HepG2 (cell line): ENCODE measurements at regions not wholly inside any gene's neighbourhood (a gene's known extent, or its start where the extent isn't known, plus 50 kb on each side); places are given as distances from the start of the nearest gene placed in this dataset.

Source experiments
- ATAC-seq: fragments of 200-7000 bp; cut with Tn5 transposase; 3 replicates; pipeline ENCODE4 v1.9.1; 2020; ENCODE audit warnings: mild to moderate bottlenecking, moderate library complexity
- BruUV-seq: library from RNA; stranded (reverse); fragments of 400-500 nt; replicated peaks from 2 replicates; lab custom pipeline; 2021; lab: Mats Ljungman, UMichigan
- CTCF ChIA-PET: fragments of 300-600 bp; formaldehyde crosslinking; extraction: SDS; loops from one replicate; lab custom pipeline; 2021; ENCODE audit warnings: low total read pairs, inconsistent platforms, low intra/inter-chr PET ratio; lab: Yijun Ruan, JAX
- POLR2A ChIA-PET: fragments of 350-600 bp; sonication (Branson Sonifier 250); formaldehyde crosslinking; loops from one replicate; lab custom pipeline; 2020; ENCODE audit warnings: antibody characterized with exemption, inconsistent platforms; lab: Yijun Ruan, JAX
- DNase-seq: peaks from one replicate; pipeline ENCODE4 v3.0.0-alpha.2; 2015; ENCODE audit warnings: low spot score
- FAIRE-seq: peaks from 3 replicates; lab custom pipeline; 2011; peaks lifted over from hg19 to GRCh38; lab: Jason Lieb, UNC
- H2AFZ ChIP-seq: one replicate; pipeline ENCODE4 v1.6.1; 2011; ENCODE audit warnings: low read length, inconsistent platforms
- H3K27ac ChIP-seq: fragments of 300-600 bp; 3 replicates; pipeline ENCODE4 v1.8.0; 2011; ENCODE audit warnings: mixed run types, mild to moderate bottlenecking, mixed read lengths, low read length, inconsistent platforms; ENCODE audit not compliant: insufficient read depth; ENCODE audit errors: extremely low read length
- H3K27me3 ChIP-seq, 2 experiments: fragments of 200-600 bp in 1 of 2; 2 replicates in 1 of 2; 3 replicates in 1 of 2; pipeline versions ENCODE4 v1.6.0 to v1.8.0; 2011; ENCODE audit warnings: low read length in 2 of 2, mild to moderate bottlenecking in 2 of 2, moderate library complexity in 2 of 2, inconsistent platforms in 1 of 2; ENCODE audit not compliant: insufficient read depth in 2 of 2, control insufficient read depth in 1 of 2
- H3K36me3 ChIP-seq, 2 experiments: fragments of 200-600 bp in 1 of 2; replicated peaks in 1 of 2; 2 replicates in 1 of 2; 3 replicates in 1 of 2; pipeline versions ENCODE4 v1.5.1 to v1.8.0; 2011; ENCODE audit warnings: low read length in 2 of 2, inconsistent platforms in 1 of 2; ENCODE audit not compliant: insufficient read depth in 2 of 2, control insufficient read depth in 1 of 2
- H3K4me1 ChIP-seq: 2 replicates; pipeline ENCODE4 v1.5.1; 2012; ENCODE audit warnings: low read length, inconsistent platforms; ENCODE audit not compliant: insufficient read depth
- H3K4me2 ChIP-seq: 2 replicates; pipeline ENCODE4 v1.6.0; 2011; ENCODE audit warnings: low read depth, low read length, inconsistent platforms
- H3K4me3 ChIP-seq, 3 experiments: fragments of 200-600 bp in 1 of 3; sonication (generic), shearing (Covaris generic) in 1 of 3; replicated peaks in 1 of 3; 2 replicates each; pipeline ENCODE4 v1.5.1; 2011 to 2016; ENCODE audit warnings: low read length in 3 of 3, inconsistent platforms in 2 of 3, low read depth in 2 of 3, mild to moderate bottlenecking in 2 of 3, control low read depth in 1 of 3, mixed read lengths in 1 of 3; ENCODE audit not compliant: insufficient read depth in 1 of 3
- H3K79me2 ChIP-seq: one replicate; pipeline ENCODE4 v1.6.1; 2011; ENCODE audit warnings: low read length, inconsistent platforms; ENCODE audit not compliant: insufficient read depth
- H3K9ac ChIP-seq: 2 replicates; pipeline ENCODE4 v1.6.0; 2011; ENCODE audit warnings: mild to moderate bottlenecking, low read depth, low read length, inconsistent platforms; ENCODE audit not compliant: insufficient read depth
- H3K9me3 ChIP-seq: 2 replicates; pipeline ENCODE4 v1.5.1; 2012; ENCODE audit warnings: mild to moderate bottlenecking, low read length
- H4K20me1 ChIP-seq: 2 replicates; pipeline ENCODE4 v1.6.0; 2011; ENCODE audit warnings: inconsistent platforms, mild to moderate bottlenecking, low read length, moderate library complexity; ENCODE audit not compliant: insufficient read depth
- LCORL ChIP-seq, 2 experiments: fragments of 450-650 bp in 1 of 2; sonication (generic) in 1 of 2; formaldehyde crosslinking in 1 of 2; IDR thresholded peaks; 2 replicates each; pipeline versions ENCODE4 v1.5.0 to v1.6.1; 2017 to 2020; ENCODE audit warnings: antibody characterized with exemption in 1 of 2, missing genetic modification reagents in 1 of 2
- NONO ChIP-seq, 2 experiments: fragments of 450-650 bp in 1 of 2; sonication (generic) in 1 of 2; formaldehyde crosslinking in 1 of 2; IDR thresholded peaks in 1 of 2; conservative IDR thresholded peaks in 1 of 2; 2 replicates each; pipeline versions ENCODE4 v1.6.1 to v1.8.0; 2017 to 2022; ENCODE audit warnings: mild to moderate bottlenecking in 1 of 2, missing genetic modification reagents in 1 of 2, moderate library complexity in 1 of 2
- SAP130 ChIP-seq: IDR thresholded peaks from 2 replicates; pipeline ENCODE4 v1.6.1; 2016; ENCODE audit warnings: low read depth
- ZBTB21 ChIP-seq: sonication (generic); formaldehyde crosslinking; IDR thresholded peaks from 2 replicates; pipeline ENCODE4 v1.4.0; 2020; ENCODE audit warnings: missing genetic modification reagents
- ZC3H4 ChIP-seq: sonication (generic); formaldehyde crosslinking; IDR thresholded peaks from 2 replicates; pipeline ENCODE4 v1.4.0; 2020; ENCODE audit warnings: missing genetic modification reagents, borderline replicate concordance
- ZEB1 ChIP-seq: IDR thresholded peaks from 2 replicates; pipeline ENCODE4 v1.6.1; 2012; ENCODE audit warnings: mild to moderate bottlenecking, low read depth, inconsistent platforms; ENCODE audit not compliant: insufficient replicate concordance
- ZNF160 ChIP-seq: sonication (generic); formaldehyde crosslinking; IDR thresholded peaks from 2 replicates; pipeline ENCODE4 v1.8.0; 2022; ENCODE audit warnings: mild to moderate bottlenecking, inconsistent platforms, missing genetic modification reagents
- ZNF558 ChIP-seq: sonication (generic); formaldehyde crosslinking; IDR thresholded peaks from 2 replicates; pipeline ENCODE4 v1.9.0; 2022; ENCODE audit warnings: mild to moderate bottlenecking, missing genetic modification reagents, borderline replicate concordance
- WGBS: methylation state at CpG from one replicate; pipeline ENCODE4 v1.1.6; 2017; ENCODE audit warnings: low lambda C conversion rate; 5-methylcytosine and 5-hydroxymethylcytosine counted together
- in situ Hi-C: cut with HindIII; loops from 2 replicates; pipeline ENCODE4 v1.10.0; 2017; ENCODE audit warnings: low pct_unique_long_range_greater_than_20kb; ENCODE audit not compliant: extremely low pct_ligation_motif_present
- intact Hi-C: fragments of 100-400 bp; cut with micrococcal nuclease; formaldehyde crosslinking; loops from one replicate; pipeline ENCODE4 v1.10.0; 2022; ENCODE audit not compliant: unreplicated experiment
- TF ChIP-seq, protein P1 (sequence below): IDR thresholded peaks from 2 replicates; pipeline ENCODE4 v1.6.1; 2012; ENCODE audit warnings: low read depth, low read length, improper control_type of control experiment
- TF ChIP-seq, protein P2 (sequence below): sonication (generic); formaldehyde crosslinking; IDR thresholded peaks from 2 replicates; pipeline ENCODE4 v1.5.0; 2020; ENCODE audit warnings: mild to moderate bottlenecking, missing genetic modification reagents, moderate library complexity
- TF ChIP-seq, protein P3 (sequence below): sonication (generic); formaldehyde crosslinking; IDR thresholded peaks from 2 replicates; pipeline ENCODE4 v1.8.0; 2022; ENCODE audit warnings: mild to moderate bottlenecking, missing genetic modification reagents; ENCODE audit not compliant: insufficient replicate concordance
- TF ChIP-seq, protein P4 (sequence below): sonication (generic); formaldehyde crosslinking; IDR thresholded peaks from 2 replicates; pipeline ENCODE4 v1.4.0; 2020; ENCODE audit warnings: missing genetic modification reagents

DNA sequence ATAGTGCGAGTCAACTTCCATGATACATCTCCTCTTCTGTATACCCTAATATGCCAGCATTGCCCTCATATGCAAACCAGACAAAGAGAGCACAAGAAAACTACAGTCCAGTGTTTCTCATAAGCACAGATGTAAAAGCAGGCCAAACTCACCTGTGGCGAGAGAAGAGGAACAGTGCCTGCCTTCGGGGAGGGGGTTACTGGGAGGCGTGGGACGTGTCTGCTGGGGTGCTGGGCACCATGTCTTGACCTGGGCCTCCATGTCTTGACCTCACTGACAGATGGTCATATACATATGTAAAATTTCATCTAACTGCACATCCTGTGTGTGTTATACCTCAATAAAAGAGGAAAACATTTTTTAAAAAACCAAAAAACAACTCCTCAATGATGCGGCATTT lies 159.3 kb upstream of the PPP1R26 start:
- Histone ChIP-seq H3K9ac (no peak overlapping the region), H3K27ac (no peak overlapping the region), H3K9me3 (no peaks in the 10 kb centered on the region), H3K79me2 (no peaks in the 10 kb centered on the region), H2AFZ (no peak overlapping the region), H3K4me3 (no peak overlapping the region), H3K27me3 (peaks cover 1 to 22% of the 10 kb centered on the region in 2 experiments; a peak in 2 of 5 replicates), H3K36me3 (no peaks in the 10 kb centered on the region), H4K20me1 (no peaks in the 10 kb centered on the region), H3K4me1 (no peaks in the 10 kb centered on the region), H3K4me2 (no peak overlapping the region)
- in situ Hi-C loops (no loop called here), intact Hi-C loops (no loop called here)
- no peak for DNase-seq
- BruUV-seq = no TSS peak
- CTCF ChIA-PET = no interaction called here
- FAIRE-seq = no peak
- POLR2A ChIA-PET = no interaction called here
- no peak for ATAC-seq
- TF ChIP-seq LCORL (IDR thresholded peaks at IDR 0.05) = no peak
- no peak for TF ChIP-seq LCORL (CRISPR knock-in tag; IDR thresholded peaks at IDR 0.05)
- TF ChIP-seq, protein P1, sequence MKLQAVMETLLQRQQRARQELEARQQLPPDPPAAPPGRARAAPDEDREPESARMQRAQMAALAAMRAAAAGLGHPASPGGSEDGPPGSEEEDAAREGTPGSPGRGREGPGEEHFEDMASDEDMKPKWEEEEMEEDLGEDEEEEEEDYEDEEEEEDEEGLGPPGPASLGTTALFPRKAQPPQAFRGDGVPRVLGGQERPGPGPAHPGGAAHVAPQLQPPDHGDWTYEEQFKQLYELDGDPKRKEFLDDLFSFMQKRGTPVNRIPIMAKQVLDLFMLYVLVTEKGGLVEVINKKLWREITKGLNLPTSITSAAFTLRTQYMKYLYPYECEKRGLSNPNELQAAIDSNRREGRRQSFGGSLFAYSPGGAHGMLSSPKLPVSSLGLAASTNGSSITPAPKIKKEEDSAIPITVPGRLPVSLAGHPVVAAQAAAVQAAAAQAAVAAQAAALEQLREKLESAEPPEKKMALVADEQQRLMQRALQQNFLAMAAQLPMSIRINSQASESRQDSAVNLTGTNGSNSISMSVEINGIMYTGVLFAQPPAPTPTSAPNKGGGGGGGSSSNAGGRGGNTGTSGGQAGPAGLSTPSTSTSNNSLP = no peak
- TF ChIP-seq, protein P2, sequence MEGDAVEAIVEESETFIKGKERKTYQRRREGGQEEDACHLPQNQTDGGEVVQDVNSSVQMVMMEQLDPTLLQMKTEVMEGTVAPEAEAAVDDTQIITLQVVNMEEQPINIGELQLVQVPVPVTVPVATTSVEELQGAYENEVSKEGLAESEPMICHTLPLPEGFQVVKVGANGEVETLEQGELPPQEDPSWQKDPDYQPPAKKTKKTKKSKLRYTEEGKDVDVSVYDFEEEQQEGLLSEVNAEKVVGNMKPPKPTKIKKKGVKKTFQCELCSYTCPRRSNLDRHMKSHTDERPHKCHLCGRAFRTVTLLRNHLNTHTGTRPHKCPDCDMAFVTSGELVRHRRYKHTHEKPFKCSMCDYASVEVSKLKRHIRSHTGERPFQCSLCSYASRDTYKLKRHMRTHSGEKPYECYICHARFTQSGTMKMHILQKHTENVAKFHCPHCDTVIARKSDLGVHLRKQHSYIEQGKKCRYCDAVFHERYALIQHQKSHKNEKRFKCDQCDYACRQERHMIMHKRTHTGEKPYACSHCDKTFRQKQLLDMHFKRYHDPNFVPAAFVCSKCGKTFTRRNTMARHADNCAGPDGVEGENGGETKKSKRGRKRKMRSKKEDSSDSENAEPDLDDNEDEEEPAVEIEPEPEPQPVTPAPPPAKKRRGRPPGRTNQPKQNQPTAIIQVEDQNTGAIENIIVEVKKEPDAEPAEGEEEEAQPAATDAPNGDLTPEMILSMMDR (CRISPR knock-in tag) = no peak
- no peak for TF ChIP-seq SAP130 (CRISPR knock-in tag)
- TF ChIP-seq ZEB1 = no peak
- TF ChIP-seq, protein P3, sequence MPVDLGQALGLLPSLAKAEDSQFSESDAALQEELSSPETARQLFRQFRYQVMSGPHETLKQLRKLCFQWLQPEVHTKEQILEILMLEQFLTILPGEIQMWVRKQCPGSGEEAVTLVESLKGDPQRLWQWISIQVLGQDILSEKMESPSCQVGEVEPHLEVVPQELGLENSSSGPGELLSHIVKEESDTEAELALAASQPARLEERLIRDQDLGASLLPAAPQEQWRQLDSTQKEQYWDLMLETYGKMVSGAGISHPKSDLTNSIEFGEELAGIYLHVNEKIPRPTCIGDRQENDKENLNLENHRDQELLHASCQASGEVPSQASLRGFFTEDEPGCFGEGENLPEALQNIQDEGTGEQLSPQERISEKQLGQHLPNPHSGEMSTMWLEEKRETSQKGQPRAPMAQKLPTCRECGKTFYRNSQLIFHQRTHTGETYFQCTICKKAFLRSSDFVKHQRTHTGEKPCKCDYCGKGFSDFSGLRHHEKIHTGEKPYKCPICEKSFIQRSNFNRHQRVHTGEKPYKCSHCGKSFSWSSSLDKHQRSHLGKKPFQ (CRISPR knock-in tag) = no peak
- no peak for TF ChIP-seq ZC3H4 (CRISPR knock-in tag)
- TF ChIP-seq ZNF558 (CRISPR knock-in tag) = no peak
- TF ChIP-seq, protein P4, sequence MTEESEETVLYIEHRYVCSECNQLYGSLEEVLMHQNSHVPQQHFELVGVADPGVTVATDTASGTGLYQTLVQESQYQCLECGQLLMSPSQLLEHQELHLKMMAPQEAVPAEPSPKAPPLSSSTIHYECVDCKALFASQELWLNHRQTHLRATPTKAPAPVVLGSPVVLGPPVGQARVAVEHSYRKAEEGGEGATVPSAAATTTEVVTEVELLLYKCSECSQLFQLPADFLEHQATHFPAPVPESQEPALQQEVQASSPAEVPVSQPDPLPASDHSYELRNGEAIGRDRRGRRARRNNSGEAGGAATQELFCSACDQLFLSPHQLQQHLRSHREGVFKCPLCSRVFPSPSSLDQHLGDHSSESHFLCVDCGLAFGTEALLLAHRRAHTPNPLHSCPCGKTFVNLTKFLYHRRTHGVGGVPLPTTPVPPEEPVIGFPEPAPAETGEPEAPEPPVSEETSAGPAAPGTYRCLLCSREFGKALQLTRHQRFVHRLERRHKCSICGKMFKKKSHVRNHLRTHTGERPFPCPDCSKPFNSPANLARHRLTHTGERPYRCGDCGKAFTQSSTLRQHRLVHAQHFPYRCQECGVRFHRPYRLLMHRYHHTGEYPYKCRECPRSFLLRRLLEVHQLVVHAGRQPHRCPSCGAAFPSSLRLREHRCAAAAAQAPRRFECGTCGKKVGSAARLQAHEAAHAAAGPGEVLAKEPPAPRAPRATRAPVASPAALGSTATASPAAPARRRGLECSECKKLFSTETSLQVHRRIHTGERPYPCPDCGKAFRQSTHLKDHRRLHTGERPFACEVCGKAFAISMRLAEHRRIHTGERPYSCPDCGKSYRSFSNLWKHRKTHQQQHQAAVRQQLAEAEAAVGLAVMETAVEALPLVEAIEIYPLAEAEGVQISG (CRISPR knock-in tag) = no peak
- TF ChIP-seq NONO (IDR thresholded peaks at IDR 0.05) = no peak
- no peak for TF ChIP-seq NONO (CRISPR knock-in tag; conservative IDR thresholded peaks at IDR 0.05)
- no peak for TF ChIP-seq ZBTB21 (CRISPR knock-in tag)
- TF ChIP-seq ZNF160 = no peak
- 0% methylated on average over 6 of the region's 6 CpGs for WGBS
